H1 (cell line): ENCODE measurements at regions not wholly inside any gene's neighbourhood (a gene's known extent, or its start where the extent isn't known, plus 50 kb on each side); places are given as distances from the start of the nearest gene placed in this dataset.

Experiments used
- CTCF ChIA-PET: fragments of 300-600 bp; sonication (Branson Sonifier 250); formaldehyde crosslinking; loops from one replicate; lab custom pipeline; 2021; ENCODE audit not compliant: partially characterized antibody; lab: Charles Lee
- POLR2A ChIA-PET: fragments of 300-600 bp; sonication (Branson Sonifier 250); formaldehyde crosslinking; loops from one replicate; lab custom pipeline; 2021; ENCODE audit warnings: inconsistent platforms; ENCODE audit not compliant: partially characterized antibody; lab: Charles Lee
- DNase-seq, 2 experiments: peaks; one replicate each; pipeline versions ENCODE4 v3.0.0 to v3.0.0-alpha.2; 2010 to 2022; ENCODE audit warnings: low spot score in 2 of 2, low read depth in 1 of 2, mixed read lengths in 1 of 2
- FAIRE-seq: peaks from 2 replicates; lab custom pipeline; 2011; peaks lifted over from hg19 to GRCh38; lab: Jason Lieb, UNC
- H2AFZ ChIP-seq: 2 replicates; pipeline ENCODE4 v1.8.1; 2012; ENCODE audit warnings: low read length, inconsistent platforms
- H2AK5ac ChIP-seq: 2 replicates; pipeline ENCODE4 v1.6.1; 2013; ENCODE audit warnings: low read depth, low read length
- H2BK120ac ChIP-seq: replicated peaks from 2 replicates; pipeline ENCODE3; 2013; ENCODE audit warnings: low read depth, low read length, inconsistent platforms
- H2BK12ac ChIP-seq: 2 replicates; pipeline ENCODE4 v1.6.1; 2013; ENCODE audit warnings: low read depth, low read length
- H2BK15ac ChIP-seq: 2 replicates; pipeline ENCODE4 v1.6.1; 2013; ENCODE audit warnings: low read length
- H2BK20ac ChIP-seq: 2 replicates; pipeline ENCODE4 v1.6.1; 2013; ENCODE audit warnings: low read length
- H2BK5ac ChIP-seq: 2 replicates; pipeline ENCODE4 v1.6.1; 2013; ENCODE audit warnings: low read depth, low read length
- H3K14ac ChIP-seq: 2 replicates; pipeline ENCODE4 v1.6.1; 2013; ENCODE audit warnings: inconsistent platforms; ENCODE audit not compliant: insufficient read length
- H3K18ac ChIP-seq: 2 replicates; pipeline ENCODE4 v1.6.1; 2013; ENCODE audit warnings: low read length; ENCODE audit errors: extremely low read depth
- H3K23ac ChIP-seq: 2 replicates; pipeline ENCODE4 v1.6.1; 2013; ENCODE audit warnings: inconsistent platforms; ENCODE audit not compliant: insufficient read length
- H3K23me2 ChIP-seq: 2 replicates; pipeline ENCODE4 v1.6.1; 2013; ENCODE audit warnings: low read depth, low read length
- H3K27ac ChIP-seq: 2 replicates; pipeline ENCODE4 v1.6.1; 2011; ENCODE audit warnings: low read depth, low read length, inconsistent platforms
- H3K27me3 ChIP-seq, 4 experiments: replicated peaks in 1 of 4; 1 replicate in 1 of 4; 2 replicates in 3 of 4; pipeline versions ENCODE4 v1.6.1 to v1.8.1; 2011 to 2013; ENCODE audit warnings: low read length in 3 of 4, mild to moderate bottlenecking in 3 of 4, inconsistent platforms in 2 of 4, mixed read lengths in 2 of 4, moderate library complexity in 1 of 4; ENCODE audit not compliant: control insufficient read depth in 3 of 4, insufficient read depth in 3 of 4; ENCODE audit errors: extremely low read depth in 1 of 4
- H3K36me3 ChIP-seq, 4 experiments: 2 replicates each; pipeline versions ENCODE4 v1.6.1 to v1.8.1; 2011 to 2013; ENCODE audit warnings: mild to moderate bottlenecking in 4 of 4, low read length in 3 of 4, moderate library complexity in 2 of 4, control low read depth in 1 of 4, inconsistent platforms in 1 of 4; ENCODE audit not compliant: insufficient read depth in 4 of 4, control insufficient read depth in 2 of 4
- H3K4ac ChIP-seq: replicated peaks from 2 replicates; pipeline ENCODE3; 2013; ENCODE audit warnings: low read length, low read depth, mixed read lengths, inconsistent platforms; ENCODE audit not compliant: insufficient read length
- H3K4me1 ChIP-seq, 4 experiments: replicated peaks in 1 of 4; 1 replicate in 1 of 4; 2 replicates in 3 of 4; pipeline versions ENCODE4 v1.6.1 to v1.8.1; 2011 to 2013; ENCODE audit warnings: low read length in 3 of 4, inconsistent platforms in 2 of 4, mixed read lengths in 1 of 4; ENCODE audit not compliant: insufficient read depth in 4 of 4, control insufficient read depth in 3 of 4
- H3K4me2 ChIP-seq, 2 experiments: 2 replicates each; pipeline versions ENCODE4 v1.6.1 to v1.8.1; 2011 to 2013; ENCODE audit warnings: low read depth in 2 of 2, low read length in 2 of 2, control low read depth in 1 of 2, inconsistent platforms in 1 of 2, mild to moderate bottlenecking in 1 of 2; ENCODE audit not compliant: insufficient read depth in 1 of 2
- H3K4me3 ChIP-seq, 4 experiments: fragments of 200-600, 300-600 bp in 1 of 4; sonication (generic), shearing (Covaris generic), sonication (Bioruptor Twin) in 1 of 4; 2 replicates each; pipeline versions ENCODE4 v1.5.1 to v1.8.1; 2011 to 2016; ENCODE audit warnings: low read length in 4 of 4, low read depth in 3 of 4, control low read depth in 2 of 4, inconsistent platforms in 2 of 4, mild to moderate bottlenecking in 2 of 4, mixed read lengths in 1 of 4, moderate library complexity in 1 of 4; ENCODE audit not compliant: insufficient read depth in 2 of 4; ENCODE audit errors: extremely low read depth in 1 of 4
- H3K56ac ChIP-seq: replicated peaks from 2 replicates; pipeline ENCODE3; 2013; ENCODE audit warnings: low read depth, mild to moderate bottlenecking, mixed read lengths, low read length, inconsistent platforms; ENCODE audit not compliant: insufficient read length
- H3K79me1 ChIP-seq: 2 replicates; pipeline ENCODE4 v1.6.1; 2013; ENCODE audit warnings: low read depth, low read length, control low read depth
- H3K79me2 ChIP-seq, 2 experiments: 2 replicates each; pipeline versions ENCODE4 v1.6.1 to v1.8.1; 2012 to 2013; ENCODE audit warnings: low read length in 2 of 2, mild to moderate bottlenecking in 2 of 2, inconsistent platforms in 1 of 2; ENCODE audit not compliant: insufficient read depth in 2 of 2, control insufficient read depth in 1 of 2
- H3K9ac ChIP-seq, 4 experiments: replicated peaks in 1 of 4; 1 replicate in 1 of 4; 2 replicates in 3 of 4; pipeline versions ENCODE4 v1.6.1 to v1.8.1; 2011 to 2013; ENCODE audit warnings: low read depth in 3 of 4, low read length in 3 of 4, control low read depth in 2 of 4, mild to moderate bottlenecking in 2 of 4, moderate library complexity in 2 of 4, inconsistent platforms in 1 of 4; ENCODE audit errors: extremely low read depth in 1 of 4
- H3K9me3 ChIP-seq, 2 experiments: 2 replicates each; pipeline versions ENCODE4 v1.6.1 to v1.8.1; 2012 to 2013; ENCODE audit warnings: mild to moderate bottlenecking in 2 of 2, moderate library complexity in 2 of 2, control low read depth in 1 of 2, inconsistent platforms in 1 of 2, low read depth in 1 of 2, low read length in 1 of 2, mixed read lengths in 1 of 2; ENCODE audit not compliant: insufficient read depth in 2 of 2
- H4K20me1 ChIP-seq, 2 experiments: replicated peaks in 1 of 2; 2 replicates each; pipeline versions ENCODE3 to v1.8.1; 2011 to 2013; ENCODE audit warnings: inconsistent platforms in 2 of 2, low read length in 2 of 2, mild to moderate bottlenecking in 1 of 2; ENCODE audit not compliant: insufficient read depth in 2 of 2, control insufficient read depth in 1 of 2
- H4K5ac ChIP-seq: 2 replicates; pipeline ENCODE4 v1.6.1; 2013; ENCODE audit warnings: low read length, low read depth, mixed read lengths, inconsistent platforms; ENCODE audit not compliant: insufficient read length
- H4K8ac ChIP-seq: 2 replicates; pipeline ENCODE4 v1.8.0; 2013; ENCODE audit warnings: mild to moderate bottlenecking, moderate library complexity, low read length, inconsistent platforms; ENCODE audit not compliant: insufficient read depth; ENCODE audit errors: extremely low read depth
- H4K91ac ChIP-seq: replicated peaks from 2 replicates; pipeline ENCODE3; 2013; ENCODE audit warnings: low read length, mixed read lengths, inconsistent platforms; ENCODE audit not compliant: insufficient read length
- BACH1 ChIP-seq: IDR thresholded peaks from 2 replicates; pipeline ENCODE4 v1.6.1; 2012; ENCODE audit warnings: low read length, improper control_type of control experiment
- BRCA1 ChIP-seq: IDR thresholded peaks from 2 replicates; pipeline ENCODE4 v1.6.1; 2012; ENCODE audit warnings: low read depth, low read length, improper control_type of control experiment
- CBX5 ChIP-seq: fragments of 300-800, 300-1000 bp; sonication (generic); IDR thresholded peaks from 2 replicates; pipeline ENCODE4 v1.7.1; 2016; ENCODE audit warnings: antibody characterized with exemption, low read length, low read depth
- CREB1 ChIP-seq: IDR thresholded peaks from 2 replicates; pipeline ENCODE4 v1.6.1; 2012; ENCODE audit warnings: inconsistent platforms
- EP300 ChIP-seq, 2 experiments: IDR thresholded peaks; 1 replicate in 1 of 2; 2 replicates in 1 of 2; pipeline ENCODE4 v1.6.1; 2011 to 2012; ENCODE audit warnings: low read depth in 2 of 2, low read length in 2 of 2, mild to moderate bottlenecking in 2 of 2, borderline replicate concordance in 1 of 2, inconsistent platforms in 1 of 2, moderate library complexity in 1 of 2
- FOSL1 ChIP-seq: IDR thresholded peaks from 2 replicates; pipeline ENCODE4 v1.6.1; 2011; ENCODE audit warnings: mild to moderate bottlenecking, low read depth, low read length, moderate library complexity; ENCODE audit not compliant: insufficient read depth
- KDM5A ChIP-seq: fragments of 200-600 bp; IDR thresholded peaks from 2 replicates; pipeline ENCODE4 v1.7.1; 2012; ENCODE audit warnings: mild to moderate bottlenecking, low read length, inconsistent platforms, mixed read lengths
- MAFK ChIP-seq: IDR thresholded peaks from 2 replicates; pipeline ENCODE4 v1.6.1; 2012; ENCODE audit warnings: low read depth, mild to moderate bottlenecking, improper control_type of control experiment, low read length
- NANOG ChIP-seq: IDR thresholded peaks from 2 replicates; pipeline ENCODE4 v1.6.1; 2011; ENCODE audit warnings: low read length, low read depth, mild to moderate bottlenecking, inconsistent platforms; ENCODE audit not compliant: insufficient read depth, poor library complexity, severe bottlenecking
- POLR2A ChIP-seq, 2 experiments: IDR thresholded peaks; 1 replicate in 1 of 2; 2 replicates in 1 of 2; pipeline ENCODE4 v1.6.1; 2011; ENCODE audit warnings: low read depth in 2 of 2, low read length in 2 of 2, mild to moderate bottlenecking in 2 of 2; ENCODE audit errors: control extremely low read depth in 1 of 2
- POLR2AphosphoS5 ChIP-seq: IDR thresholded peaks from 2 replicates; pipeline ENCODE4 v1.6.1; 2011; ENCODE audit warnings: low read depth, low read length
- POU5F1 ChIP-seq: IDR thresholded peaks from 2 replicates; pipeline ENCODE4 v1.6.1; 2011; ENCODE audit warnings: low read depth, mild to moderate bottlenecking, low read length, moderate library complexity
- SP2 ChIP-seq: IDR thresholded peaks from 2 replicates; pipeline ENCODE4 v1.6.1; 2012; ENCODE audit warnings: mild to moderate bottlenecking, low read length, inconsistent platforms
- SP4 ChIP-seq: IDR thresholded peaks from 2 replicates; pipeline ENCODE4 v1.6.1; 2012; ENCODE audit warnings: low read length, inconsistent platforms
- TEAD4 ChIP-seq: IDR thresholded peaks from 2 replicates; pipeline ENCODE4 v1.6.1; 2012; ENCODE audit warnings: low read depth, low read length, inconsistent platforms, mixed read lengths
- WGBS, 2 experiments: shearing (Covaris generic) in 1 of 2; methylation state at CpG; one replicate each; pipeline versions ENCODE4 v1.1.6 to v1.1.7; 2013 to 2015; ENCODE audit warnings: low lambda C conversion rate in 2 of 2, mixed read lengths in 2 of 2, inconsistent platforms in 1 of 2, low coverage in 1 of 2, missing lambda C conversion rate in 1 of 2; ENCODE audit not compliant: insufficient replicate concordance in 2 of 2, insufficient coverage in 1 of 2, insufficient read length in 1 of 2; ENCODE audit errors: extremely low coverage in 1 of 2, missing lambda C conversion rate in 1 of 2; 5-methylcytosine and 5-hydroxymethylcytosine counted together
- TF ChIP-seq, protein P1 (sequence below): IDR thresholded peaks from 2 replicates; pipeline ENCODE4 v1.6.1; 2011; ENCODE audit warnings: low read depth, mild to moderate bottlenecking, low read length; ENCODE audit not compliant: insufficient read depth

DNA sequence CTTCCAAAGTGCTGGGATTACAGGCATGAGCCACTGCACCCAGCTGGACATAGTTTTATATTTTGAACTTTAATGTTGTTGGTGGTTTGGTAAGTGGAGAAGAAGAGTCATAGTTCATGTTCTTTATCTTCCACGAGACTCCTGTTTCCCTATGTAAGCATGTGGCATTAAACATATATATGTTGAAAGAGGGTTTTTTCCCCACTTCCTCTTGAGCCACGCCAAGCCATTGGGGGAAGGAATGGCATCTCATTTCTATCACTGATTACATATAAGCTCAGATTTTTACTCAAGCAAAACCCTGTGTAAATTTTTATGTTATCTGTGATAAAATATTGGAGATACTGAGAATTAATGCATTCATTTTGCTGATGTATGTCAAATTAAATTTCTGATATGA, 300.4 kb downstream of the PHF14 start:
- no peak overlapping the region for H3K27ac ChIP-seq
- H3K23me2 ChIP-seq: no peaks in the 10 kb centered on the region
- no peak overlapping the region for H4K5ac ChIP-seq
- no peak overlapping the region for H2BK120ac ChIP-seq
- H3K9ac ChIP-seq: no peak overlapping the region
- no peaks in the 10 kb centered on the region for H3K79me1 ChIP-seq
- no peak overlapping the region for H2AFZ ChIP-seq
- no peak overlapping the region for H2AK5ac ChIP-seq
- no peak overlapping the region for H3K4me3 ChIP-seq
- no peak overlapping the region for H2BK12ac ChIP-seq
- H3K9me3 ChIP-seq: no peaks in the 10 kb centered on the region
- no peak overlapping the region for H3K18ac ChIP-seq
- no peak overlapping the region for H2BK15ac ChIP-seq
- FAIRE-seq (no peak), DNase-seq (no peak)
- peaks cover 0 to 6% (median 2%) of the 10 kb centered on the region in 4 experiments; a peak in 3 of 7 replicates for H3K4me1 ChIP-seq
- CTCF ChIA-PET: no interaction called here
- 90% methylated on average over 2 of the region's 2 CpGs; no CpG with 5 or more reads in 1 of the 2 experiments for WGBS, 2 experiments
- no peak overlapping the region for H2BK5ac ChIP-seq
- H3K36me3 ChIP-seq: no peaks in the 10 kb centered on the region
- H4K8ac ChIP-seq: no peak overlapping the region
- no peak overlapping the region for H3K56ac ChIP-seq
- TF ChIP-seq, protein P1, sequence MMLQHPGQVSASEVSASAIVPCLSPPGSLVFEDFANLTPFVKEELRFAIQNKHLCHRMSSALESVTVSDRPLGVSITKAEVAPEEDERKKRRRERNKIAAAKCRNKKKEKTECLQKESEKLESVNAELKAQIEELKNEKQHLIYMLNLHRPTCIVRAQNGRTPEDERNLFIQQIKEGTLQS: no peak
- TF ChIP-seq MAFK (no peak), POLR2A (IDR thresholded peaks at IDR 0.05; ENCODE audit: control extremely low read depth in 1 of 2, low read depth in 2 of 2, low read length in 2 of 2) (no peak), SP4 (no peak), KDM5A (no peak), TEAD4 (no peak), CBX5 (no peak), FOSL1 (no peak), NANOG (no peak), CREB1 (no peak), EP300 (IDR thresholded peaks at IDR 0.05; ENCODE audit: borderline replicate concordance in 1 of 2, low read depth in 2 of 2, low read length in 2 of 2) (no peak), BACH1 (no peak), BRCA1 (no peak), SP2 (no peak), POLR2AphosphoS5 (no peak), POU5F1 (no peak)
- POLR2A ChIA-PET: no interaction called here
- no peaks in the 10 kb centered on the region for H4K20me1 ChIP-seq
- H2BK20ac ChIP-seq: no peak overlapping the region
- no peak overlapping the region for H3K14ac ChIP-seq
- H3K4ac ChIP-seq: no peak overlapping the region
- H3K4me2 ChIP-seq: no peak overlapping the region
- no peaks in the 10 kb centered on the region for H3K79me2 ChIP-seq
- no peaks in the 10 kb centered on the region for H3K27me3 ChIP-seq
- no peak overlapping the region for H4K91ac ChIP-seq
- H3K23ac ChIP-seq: no peak overlapping the region
